ENCODE measurements at regions not wholly inside any gene's neighbourhood (a gene's known extent, or its start where the extent isn't known, plus 50 kb on each side); places are given as distances from the start of the nearest gene placed in this dataset.

- Histone ChIP-seq H3K23me2 (ENCODE audit: insufficient read length, low read depth, low read length, poor library complexity, severe bottlenecking) (no peaks in the 10 kb centered on the region), H2BK12ac (ENCODE audit: insufficient read length, low read depth, low read length) (no peak overlapping the region), H3K4me1 (ENCODE audit: insufficient read depth, low read length) (peaks cover 3% of the 10 kb centered on the region; the same call in 1 of the 2 replicates), H2BK120ac (ENCODE audit: low read depth, low read length, poor library complexity, severe bottlenecking) (no peak overlapping the region), H3K79me2 (ENCODE audit: insufficient read depth, low read length) (no peaks in the 10 kb centered on the region), H2BK5ac (ENCODE audit: insufficient read length, low read length) (no peak overlapping the region), H3K27ac (ENCODE audit: insufficient read length, low read depth, low read length) (no peak overlapping the region), H3K4me2 (ENCODE audit: insufficient read depth, insufficient read length, low read length) (no peak overlapping the region), H3K18ac (ENCODE audit: insufficient read length, low read depth, low read length) (no peak overlapping the region), H3K56ac (ENCODE audit: insufficient read length, low read depth, low read length) (no peak overlapping the region), H2BK20ac (ENCODE audit: low read depth, low read length, poor library complexity, severe bottlenecking) (no peak overlapping the region), H4K8ac (replicated peaks; ENCODE audit: insufficient read length, low read depth, low read length) (no peak overlapping the region), H2BK15ac (ENCODE audit: low read depth, low read length) (no peak overlapping the region), H3K23ac (ENCODE audit: insufficient read length, low read depth, low read length) (no peak overlapping the region), H3K14ac (ENCODE audit: insufficient read depth, low read length) (no peak overlapping the region), H2AFZ (ENCODE audit: low read length) (no peak overlapping the region), H3T11ph (ENCODE audit: low read length) (no peak overlapping the region), H3K9ac (ENCODE audit: extremely low read depth, insufficient read length, low read length) (no peak overlapping the region), H4K5ac (ENCODE audit: insufficient read length, low read depth, low read length) (no peak overlapping the region), H3K79me1 (ENCODE audit: insufficient read depth, low read depth, low read length, poor library complexity, severe bottlenecking) (no peaks in the 10 kb centered on the region), H4K91ac (ENCODE audit: insufficient read length, low read depth, low read length) (no peak overlapping the region), H3K27me3 (ENCODE audit: insufficient read depth, low read length) (no peaks in the 10 kb centered on the region), H3K9me3 (ENCODE audit: control insufficient read depth, low read depth, low read length) (no peaks in the 10 kb centered on the region), H4K20me1 (ENCODE audit: control insufficient read depth, insufficient read depth, insufficient read length) (no peaks in the 10 kb centered on the region), H3K4ac (ENCODE audit: low read depth, low read length) (no peak overlapping the region), H2AK5ac (ENCODE audit: insufficient read length, low read length) (no peak overlapping the region)
- Mint-ChIP-seq H3K4me3 (no peak overlapping the region; a peak in 1 of 5 replicates), H3K27ac (peak overlapping the region in 1 of 3 experiments; percentile 54; a peak in 1 of 7 replicates), H3K36me3 (ENCODE audit: insufficient read depth in 1 of 3, low read depth in 3 of 3) (no peaks in the 10 kb centered on the region; a peak in 1 of 7 replicates), H3K4me1 (peaks cover 11 to 14% of the 10 kb centered on the region in 2 experiments), H3K9me3 (no peaks in the 10 kb centered on the region), H3K27me3 (ENCODE audit: low read depth) (peaks cover 15% of the 10 kb centered on the region; the same call in 1 of the 2 replicates)
- WGBS (ENCODE audit: extremely low coverage, insufficient read length, low lambda C conversion rate), result no CpG with 5 or more reads among the region's 2 CpGs
- peak; percentile 26; the same call in 2 of the 3 replicates for TF ChIP-seq CTCF (conservative IDR thresholded peaks at IDR 0.05)
- no peak for DNase-seq
Observed at GRCh38 chr17:34436607-34437006, 73.6 kb upstream of the CCL1 start.
